GM10266 (cell line): ENCODE measurements at regions not wholly inside any gene's neighbourhood (a gene's known extent, or its start where the extent isn't known, plus 50 kb on each side); places are given as distances from the start of the nearest gene placed in this dataset.

Experiments
- DNase-seq: peaks from one replicate; pipeline ENCODE4 v3.0.0; 2012; ENCODE audit errors: extremely low spot score
- CTCF ChIP-seq: IDR thresholded peaks from 2 replicates; pipeline ENCODE4 v1.5.1; 2012; ENCODE audit warnings: mild to moderate bottlenecking, low read depth; ENCODE audit not compliant: control insufficient read depth, insufficient read depth; ENCODE audit errors: missing control alignments

GRCh38 chr21:38206646-38207045 lies 50.1 kb upstream of the KCNJ15 start:
- TF ChIP-seq CTCF: no peak
- DNase-seq: no peak
